GM19025 (cell line): ENCODE measurements at regions not wholly inside any gene's neighbourhood (a gene's known extent, or its start where the extent isn't known, plus 50 kb on each side); places are given as distances from the start of the nearest gene placed in this dataset.
"Not testable (repeated sequence)": the region's sequence is repeated elsewhere in the genome, so short reads cannot be mapped to it uniquely, and the experiment has no call there.

Experiments used
- ATAC-seq: cut with Tn5 transposase; IDR thresholded peaks from one replicate; pipeline ENCODE4 v1.9.1; 2021; ENCODE audit warnings: mild to moderate bottlenecking, low read depth, moderate library complexity; ENCODE audit not compliant: unreplicated experiment

GRCh38 chr1:209123601-209124000 lies 459.9 kb upstream of the CAMK1G start:
- ATAC-seq, result no peak

GRCh38 chr1:209129091-209129490 lies 454.4 kb upstream of the CAMK1G start:
- ATAC-seq, result not testable (repeated sequence)

- ATAC-seq, result no peak
Observed at GRCh38 chr1:209130886-209131285, 452.6 kb upstream of the CAMK1G start.

DNA sequence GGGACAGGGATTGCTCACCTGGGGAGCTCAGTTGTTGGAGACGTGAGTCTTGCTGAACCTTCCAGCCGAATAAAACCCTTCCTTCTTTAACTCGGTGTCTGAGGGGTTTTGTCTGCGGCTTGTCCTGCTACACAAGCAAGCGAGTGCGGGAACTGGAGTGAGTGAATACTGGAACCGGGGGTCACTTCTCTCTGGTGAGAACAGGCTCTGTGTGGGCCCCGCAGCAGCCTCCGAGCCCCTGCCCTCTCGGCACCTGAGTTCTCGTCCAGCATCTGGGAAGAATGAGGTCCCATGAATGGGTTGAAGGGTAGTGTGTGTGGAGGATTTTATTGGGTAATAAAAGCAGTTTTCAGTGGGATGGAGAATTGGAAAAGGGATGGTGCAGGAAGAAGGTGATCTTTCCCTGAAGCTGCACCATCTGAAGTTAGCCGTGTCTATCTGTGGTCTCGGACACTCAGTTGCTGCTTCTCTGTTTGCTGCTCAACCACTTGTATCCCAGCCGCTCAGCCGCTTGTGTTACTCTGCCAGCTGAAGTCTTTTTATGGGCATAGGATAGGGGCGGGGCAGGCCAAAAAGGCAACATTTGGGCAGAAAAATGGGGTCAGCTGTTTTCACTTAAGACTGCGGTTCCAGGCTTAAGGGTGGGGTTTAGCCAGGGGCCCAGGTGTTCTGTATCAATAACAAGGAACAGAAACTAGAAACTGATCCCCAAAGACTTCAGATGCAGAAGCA lies 450.6 kb upstream of the CAMK1G start:
- ATAC-seq, result no peak

GRCh38 chr1:209134001-209134400 lies 449.5 kb upstream of the CAMK1G start:
- peak; percentile 69 for ATAC-seq

- no peak for ATAC-seq
Observed at GRCh38 chr1:209143916-209144315, 439.6 kb upstream of the CAMK1G start.

GRCh38 chr1:209150114-209150513 lies 433.4 kb upstream of the CAMK1G start:
- ATAC-seq, result no peak

DNA sequence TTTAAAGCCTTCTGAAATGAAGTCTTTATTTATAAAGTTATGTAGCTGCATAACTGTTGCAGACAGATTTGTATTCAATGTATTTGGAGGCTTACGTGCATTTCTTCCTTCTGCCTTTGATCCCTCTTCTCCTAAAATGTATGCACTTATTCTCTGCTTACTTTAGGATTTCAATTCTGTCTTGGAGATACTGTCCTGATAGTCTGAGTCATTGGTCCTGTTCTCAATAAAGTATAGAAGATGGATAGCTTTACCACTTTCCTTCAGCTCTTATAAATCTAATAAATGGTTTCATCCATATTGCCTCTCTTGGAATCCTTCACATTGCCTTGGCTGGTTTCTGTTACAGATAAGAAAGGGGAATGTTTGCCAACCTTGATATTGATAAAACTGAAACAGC lies 430.1 kb upstream of the CAMK1G start:
- no peak for ATAC-seq

DNA sequence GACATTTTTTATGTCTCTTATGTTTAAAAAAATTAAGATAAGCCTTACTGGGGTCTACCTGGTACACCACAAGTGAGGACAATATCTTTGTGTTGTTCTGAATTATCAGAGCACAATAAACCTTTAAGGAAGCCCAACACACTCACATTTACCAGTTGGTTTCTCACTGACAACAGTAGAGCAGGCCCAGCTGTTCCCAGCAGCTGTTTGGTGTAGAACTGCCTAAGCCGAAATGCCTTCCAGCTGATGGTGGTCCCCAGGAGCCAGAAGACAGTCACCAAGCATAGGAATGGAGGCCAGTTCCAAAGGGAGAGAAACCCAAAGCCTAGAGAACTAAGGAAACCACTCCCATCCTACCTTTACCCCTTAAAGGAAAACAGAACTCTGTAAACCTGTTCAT lies 428.6 kb upstream of the CAMK1G start:
- ATAC-seq, result no peak

- no peak for ATAC-seq
Observed at GRCh38 chr1:209155546-209155945, 428.0 kb upstream of the CAMK1G start.

- no peak for ATAC-seq
Observed at GRCh38 chr1:209156991-209157390, 426.5 kb upstream of the CAMK1G start.

- ATAC-seq, result no peak
Observed at GRCh38 chr1:209157546-209158249, 425.8 kb upstream of the CAMK1G start.

DNA sequence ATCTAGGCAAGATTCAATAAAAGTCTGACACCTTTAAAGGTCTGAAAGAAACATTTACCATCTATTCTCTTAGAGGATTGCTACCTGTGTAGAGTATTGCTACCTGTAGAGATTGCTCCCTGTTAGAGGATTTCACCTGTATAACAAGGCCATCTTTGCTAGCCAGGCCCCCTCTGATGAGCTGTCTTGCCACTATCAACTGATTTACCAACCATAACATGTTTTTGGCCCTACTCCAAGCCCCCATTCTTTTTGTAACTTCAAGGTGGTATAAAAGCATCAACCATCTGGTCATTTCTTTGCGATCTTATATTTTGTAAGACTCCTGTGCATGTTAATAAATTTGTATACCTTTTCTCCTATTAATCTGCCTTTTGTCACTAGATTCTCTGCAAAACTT lies 424.7 kb upstream of the CAMK1G start:
- no peak for ATAC-seq

DNA sequence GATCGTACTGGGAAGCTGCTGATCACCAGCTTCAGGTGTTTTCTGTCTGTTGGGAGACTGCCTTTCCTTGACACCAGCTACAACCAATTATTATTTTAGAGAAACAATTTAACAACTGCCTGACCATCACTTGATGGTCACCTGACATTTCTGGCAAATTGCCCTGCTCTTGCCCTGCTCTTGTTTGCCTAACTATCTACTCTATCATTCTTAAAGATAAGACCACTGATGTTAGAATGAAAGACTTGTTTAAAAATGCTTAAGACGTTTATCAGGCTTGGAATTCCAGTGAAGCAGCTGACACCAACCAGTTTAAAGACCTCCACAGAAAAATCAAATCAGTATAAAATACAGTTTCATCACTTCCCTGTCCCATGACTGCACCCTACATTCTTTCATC lies 423.3 kb upstream of the CAMK1G start:
- ATAC-seq, result no peak

GRCh38 chr1:209162651-209163050 lies 420.9 kb upstream of the CAMK1G start:
- ATAC-seq, result no peak

DNA sequence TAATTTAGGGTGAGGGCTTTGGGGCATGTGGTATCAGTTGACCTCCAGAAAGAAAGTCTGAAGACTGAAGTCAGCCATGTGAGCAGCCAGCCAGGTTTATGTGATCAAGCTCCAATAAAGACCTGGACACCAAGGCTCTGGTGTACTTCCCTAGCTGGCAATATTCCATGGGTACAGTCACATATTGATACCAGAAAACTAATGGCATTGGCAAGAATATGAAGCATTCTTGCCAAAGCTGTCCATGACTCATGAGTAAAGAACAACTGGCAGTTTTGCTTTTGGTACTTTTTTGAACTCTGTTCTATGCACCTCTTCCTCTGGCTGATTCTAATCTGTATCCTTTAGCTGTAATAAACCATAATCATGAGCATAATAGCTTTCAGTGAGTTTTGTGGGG lies 415.3 kb upstream of the CAMK1G start:
- ATAC-seq, result no peak

GRCh38 chr1:209171151-209171550 lies 412.4 kb upstream of the CAMK1G start:
- ATAC-seq, result no peak

- ATAC-seq, result no peak
Observed at GRCh38 chr1:209172286-209172685, 411.2 kb upstream of the CAMK1G start.

- not testable (repeated sequence) for ATAC-seq
Observed at GRCh38 chr1:209172792-209173542, 410.5 kb upstream of the CAMK1G start.

GRCh38 chr1:209173796-209174195 lies 409.7 kb upstream of the CAMK1G start:
- not testable (repeated sequence) for ATAC-seq

DNA sequence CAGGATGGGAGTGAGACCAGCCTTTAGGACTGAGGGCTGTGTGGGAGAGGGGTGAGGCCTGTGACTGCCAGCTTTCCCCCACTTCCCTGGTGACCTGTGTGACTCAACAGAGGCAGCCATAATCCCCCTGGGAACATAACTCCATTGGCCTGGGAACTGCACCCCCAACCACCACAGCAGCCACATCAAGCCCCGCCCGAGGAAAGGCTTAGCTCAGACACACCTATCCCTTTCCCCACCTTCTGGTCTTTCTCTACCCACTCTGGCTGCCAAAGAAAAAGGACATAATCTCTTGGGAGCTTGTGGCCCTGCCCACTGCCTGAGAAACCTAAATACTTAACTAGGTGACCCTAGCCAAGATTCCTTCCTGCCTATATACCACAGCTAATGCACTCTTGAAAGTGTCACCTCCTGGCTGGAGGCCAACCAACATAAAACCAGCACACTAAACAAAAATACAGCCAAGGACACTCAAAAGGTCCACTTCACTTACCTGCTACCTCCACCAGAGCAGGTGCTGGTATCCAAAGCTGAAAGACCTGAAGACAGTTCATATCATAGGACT lies 406.6 kb upstream of the CAMK1G start:
- ATAC-seq, result no peak
